Panc1 (cell line): ENCODE measurements at regions not wholly inside any gene's neighbourhood (a gene's known extent, or its start where the extent isn't known, plus 50 kb on each side); places are given as distances from the start of the nearest gene placed in this dataset.

ENCODE experiments used
- POLR2AphosphoS5 ChIP-seq: IDR thresholded peaks from 2 replicates; pipeline ENCODE4 v1.6.1; 2012; ENCODE audit warnings: mild to moderate bottlenecking, low read depth, low read length, moderate library complexity
- SIN3A ChIP-seq: IDR thresholded peaks from 2 replicates; pipeline ENCODE4 v1.6.1; 2012; ENCODE audit warnings: low read depth, mild to moderate bottlenecking, low read length, moderate library complexity, borderline replicate concordance; ENCODE audit not compliant: insufficient read depth
- TF ChIP-seq, protein P1 (sequence below): fragments of 450-650 bp; IDR thresholded peaks from 2 replicates; pipeline ENCODE4 v1.5.1; 2017; ENCODE audit warnings: mild to moderate bottlenecking

DNA sequence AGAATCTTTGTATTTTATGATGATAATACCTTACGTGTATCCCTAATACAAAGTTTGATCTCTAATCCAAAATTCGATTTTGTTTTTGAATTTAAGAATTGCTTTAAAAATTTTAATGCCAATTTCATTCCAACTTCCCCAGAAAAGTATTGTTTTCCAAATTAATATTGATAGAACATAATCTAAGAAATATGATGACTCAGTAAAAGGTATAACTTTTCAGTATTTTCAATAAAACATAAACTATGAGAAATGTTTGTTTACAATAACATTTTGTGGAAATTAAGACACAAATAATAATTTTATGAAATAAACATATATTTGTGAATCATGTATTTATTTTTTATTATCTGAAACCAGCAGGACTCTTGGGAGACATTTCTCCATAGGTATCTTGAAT lies 931.6 kb downstream of the EFNA5 start:
- TF ChIP-seq, protein P1, sequence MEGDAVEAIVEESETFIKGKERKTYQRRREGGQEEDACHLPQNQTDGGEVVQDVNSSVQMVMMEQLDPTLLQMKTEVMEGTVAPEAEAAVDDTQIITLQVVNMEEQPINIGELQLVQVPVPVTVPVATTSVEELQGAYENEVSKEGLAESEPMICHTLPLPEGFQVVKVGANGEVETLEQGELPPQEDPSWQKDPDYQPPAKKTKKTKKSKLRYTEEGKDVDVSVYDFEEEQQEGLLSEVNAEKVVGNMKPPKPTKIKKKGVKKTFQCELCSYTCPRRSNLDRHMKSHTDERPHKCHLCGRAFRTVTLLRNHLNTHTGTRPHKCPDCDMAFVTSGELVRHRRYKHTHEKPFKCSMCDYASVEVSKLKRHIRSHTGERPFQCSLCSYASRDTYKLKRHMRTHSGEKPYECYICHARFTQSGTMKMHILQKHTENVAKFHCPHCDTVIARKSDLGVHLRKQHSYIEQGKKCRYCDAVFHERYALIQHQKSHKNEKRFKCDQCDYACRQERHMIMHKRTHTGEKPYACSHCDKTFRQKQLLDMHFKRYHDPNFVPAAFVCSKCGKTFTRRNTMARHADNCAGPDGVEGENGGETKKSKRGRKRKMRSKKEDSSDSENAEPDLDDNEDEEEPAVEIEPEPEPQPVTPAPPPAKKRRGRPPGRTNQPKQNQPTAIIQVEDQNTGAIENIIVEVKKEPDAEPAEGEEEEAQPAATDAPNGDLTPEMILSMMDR = no peak
- no peak for TF ChIP-seq POLR2AphosphoS5
- no peak for TF ChIP-seq SIN3A
